Stimulated activated CD4-positive, alpha-beta T cell treated with anti-CD3 and anti-CD28 coated beads, TNF-alpha, amount 100 ng/mL, for 4 hours (primary cell): ENCODE measurements at regions not wholly inside any gene's neighbourhood (a gene's known extent, or its start where the extent isn't known, plus 50 kb on each side); places are given as distances from the start of the nearest gene placed in this dataset.
"Not testable (repeated sequence)": the region's sequence is repeated elsewhere in the genome, so short reads cannot be mapped to it uniquely, and the experiment has no call there.

Experiments used
- DNase-seq, 3 experiments: peaks; one replicate each; pipeline ENCODE4 v3.0.0-alpha.2; 2020; ENCODE audit warnings: low read depth in 3 of 3

DNA sequence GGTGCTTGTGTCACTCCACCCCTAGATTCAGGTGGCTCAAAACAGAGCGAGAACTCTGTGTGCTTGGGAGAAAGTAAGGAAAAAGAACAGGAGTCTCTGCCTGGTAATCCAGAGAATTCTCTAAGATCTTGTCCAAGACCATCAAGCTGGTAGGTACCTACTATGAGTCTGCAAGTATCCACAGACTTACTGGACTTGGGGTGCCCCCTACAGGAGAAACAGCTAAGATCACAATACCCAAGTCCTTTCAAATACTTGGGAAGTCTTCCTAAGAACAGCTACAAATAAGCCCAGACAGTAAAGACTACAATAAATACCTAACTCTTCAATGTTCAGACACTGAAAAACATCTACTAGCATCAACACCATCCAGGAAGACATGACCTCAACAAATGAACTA, 1143.6 kb upstream of the ACVR2A start:
- no peak for DNase-seq

- DNase-seq, result no peak
Measured at GRCh38 chr2:146697307-146697706, 1147.5 kb upstream of the ACVR2A start.

DNA sequence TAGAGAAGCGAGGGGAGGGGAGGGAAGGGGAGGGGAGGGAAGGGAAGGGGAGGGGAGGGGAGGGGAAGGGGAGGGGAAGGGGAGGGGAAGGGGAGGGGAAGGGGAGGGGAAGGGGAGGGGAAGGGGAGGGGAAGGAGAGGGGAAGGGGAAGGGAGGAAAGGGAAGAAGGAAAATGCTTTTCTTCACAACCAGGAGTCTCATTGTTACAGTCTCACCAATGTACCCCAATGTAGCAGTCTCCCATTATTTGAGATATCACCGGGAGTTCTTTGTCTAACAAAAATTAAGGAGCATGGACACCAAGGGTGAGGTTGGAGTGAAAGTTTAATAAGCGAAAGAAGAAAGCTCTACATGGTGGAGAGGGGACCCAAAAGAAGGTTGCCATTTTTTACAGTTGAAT, 1148.0 kb upstream of the ACVR2A start:
- not testable (repeated sequence) for DNase-seq

- DNase-seq, result no peak
Measured at GRCh38 chr2:146681991-146682390, 1162.8 kb upstream of the ACVR2A start.

DNA sequence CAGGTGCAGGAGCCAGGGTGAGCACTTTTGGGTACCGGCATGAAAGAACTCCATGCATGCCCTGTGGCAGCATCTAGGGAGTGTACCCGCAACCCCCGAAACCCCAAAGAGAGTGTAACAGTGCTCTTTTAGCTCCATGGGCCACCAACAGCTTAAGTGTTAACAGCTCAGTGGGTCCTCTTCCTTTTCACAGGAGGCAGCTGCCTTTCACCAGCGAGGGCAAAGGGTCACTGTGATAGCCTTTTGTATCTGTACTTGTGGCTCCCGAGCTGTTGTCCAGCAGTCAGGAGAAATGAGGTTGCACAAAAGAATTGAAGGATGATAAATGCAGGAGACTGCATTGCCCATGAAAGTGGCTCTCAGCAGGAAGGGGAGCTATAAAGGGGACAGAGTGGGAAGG, 1166.3 kb upstream of the ACVR2A start:
- DNase-seq, result no peak

DNA sequence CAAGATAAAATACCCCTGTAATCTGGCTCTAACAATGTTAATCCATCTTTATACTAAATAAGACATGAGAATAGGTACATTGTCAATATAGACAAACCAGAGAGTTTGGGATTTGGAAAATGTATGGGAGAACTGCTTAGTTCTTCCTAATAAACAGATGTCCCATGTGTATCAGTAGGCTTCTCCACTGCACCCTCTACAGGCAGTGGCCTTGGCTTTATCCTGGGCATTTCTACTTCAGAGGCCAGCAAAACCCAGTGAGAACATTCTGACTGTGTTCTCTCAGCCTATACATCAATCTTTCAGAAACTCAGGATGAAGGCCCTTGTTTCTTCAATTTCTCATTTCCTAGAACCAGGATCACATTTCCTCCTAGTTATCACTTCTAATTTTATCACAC, 1167.5 kb upstream of the ACVR2A start:
- DNase-seq, result no peak

GRCh38 chr2:146669735-146670134, 1175.1 kb upstream of the ACVR2A start:
- no peak for DNase-seq

GRCh38 chr2:146666340-146666739, 1178.5 kb upstream of the ACVR2A start:
- DNase-seq, result no peak

DNA sequence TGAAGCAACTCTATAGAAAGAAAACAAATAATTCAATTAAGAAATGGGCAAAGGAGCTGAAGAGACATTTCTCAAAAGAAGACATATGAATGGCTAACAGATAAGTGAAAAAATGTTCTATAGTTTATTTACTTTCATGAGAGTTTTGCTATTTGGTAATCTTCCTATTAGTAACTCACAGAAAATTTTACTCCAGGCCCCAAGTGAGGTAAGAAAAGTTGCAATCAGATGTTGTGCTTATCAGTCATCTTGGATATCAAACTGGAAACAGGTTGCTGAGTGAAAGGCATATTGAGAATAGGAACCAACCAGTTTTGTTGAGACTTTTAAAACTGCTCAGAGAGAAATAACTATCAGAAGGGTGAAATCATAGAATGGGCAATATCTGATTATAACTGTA, 1179.0 kb upstream of the ACVR2A start:
- DNase-seq, result no peak

GRCh38 chr2:146661473-146662096, 1183.2 kb upstream of the ACVR2A start:
- DNase-seq, result no peak

- no peak for DNase-seq
Measured at GRCh38 chr2:146659976-146660375, 1184.9 kb upstream of the ACVR2A start.

DNA sequence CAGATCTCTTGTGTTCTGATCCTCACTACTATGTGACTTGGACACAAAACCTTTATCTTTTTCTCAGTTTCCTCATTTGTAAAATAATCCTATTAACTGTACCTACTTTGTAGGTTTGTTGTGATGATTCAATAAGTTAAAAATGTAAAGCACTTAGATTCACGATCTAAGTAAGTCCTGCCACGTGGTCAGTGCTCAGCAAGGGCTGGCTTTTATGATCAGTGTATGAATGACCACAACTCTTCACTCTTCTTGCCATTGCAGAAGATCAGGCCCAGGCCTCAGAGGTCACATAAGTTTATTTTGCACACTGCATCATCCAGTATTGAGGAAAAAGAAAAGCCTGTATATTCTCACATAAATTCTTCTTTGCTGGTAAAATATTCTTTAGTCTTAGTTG, 1192.5 kb upstream of the ACVR2A start:
- DNase-seq, result no peak

DNA sequence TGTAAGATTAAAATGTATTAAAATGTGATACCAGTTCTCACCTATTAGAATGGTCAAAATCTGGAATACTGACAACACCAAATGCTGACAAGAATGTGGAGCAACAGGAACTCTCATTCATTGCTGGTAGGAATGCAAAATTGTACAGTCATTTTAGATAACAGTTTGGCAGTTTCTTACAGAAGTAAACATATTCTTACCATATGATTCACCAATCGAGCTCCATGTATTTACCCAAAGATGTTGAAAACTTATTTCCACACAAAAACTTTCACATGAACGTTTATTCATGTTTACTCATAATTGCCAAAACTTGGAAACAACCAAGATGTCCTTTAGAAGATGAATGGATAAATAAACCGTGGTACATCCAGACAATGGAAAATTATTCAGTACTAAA, 1193.5 kb upstream of the ACVR2A start:
- no peak for DNase-seq

DNA sequence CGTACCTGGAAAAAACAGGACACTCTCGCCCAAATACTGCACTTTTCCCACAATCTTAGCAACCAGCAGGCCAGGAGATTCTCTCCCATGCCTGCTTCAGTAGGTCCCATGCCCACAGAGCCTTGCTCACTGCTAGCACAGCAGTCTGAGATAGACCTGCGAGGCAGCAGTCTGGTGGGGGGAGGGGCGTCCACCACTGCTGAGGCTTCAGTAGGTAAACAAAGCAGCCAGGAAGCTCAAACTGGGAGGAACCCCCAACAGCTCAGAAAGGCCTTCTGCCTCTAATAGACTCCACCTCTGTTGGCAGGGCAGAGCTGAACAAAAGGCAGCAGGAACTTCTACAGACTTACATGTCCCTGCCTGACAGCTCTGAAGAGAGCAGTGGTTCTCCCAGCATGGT, 1202.8 kb upstream of the ACVR2A start:
- DNase-seq, result no peak

GRCh38 chr2:146634230-146635097, 1210.4 kb upstream of the ACVR2A start:
- no peak for DNase-seq

DNA sequence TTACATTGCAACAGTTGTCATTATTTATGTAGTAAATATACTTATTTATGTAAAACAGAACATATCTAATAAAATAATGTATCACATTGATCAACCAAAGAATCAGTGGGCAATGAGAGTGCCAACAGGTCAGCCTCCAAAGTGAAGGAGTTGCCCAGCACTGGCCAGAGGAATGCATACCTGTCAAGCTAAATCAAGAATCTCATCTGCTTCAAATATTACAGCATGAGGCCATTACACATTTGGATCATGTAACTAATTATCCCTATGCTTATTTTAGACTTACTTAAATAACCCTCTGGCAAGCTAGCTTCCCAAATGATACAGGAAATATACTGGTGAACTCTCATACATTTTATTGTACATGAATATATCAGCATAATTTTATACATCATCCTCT, 1211.7 kb upstream of the ACVR2A start:
- DNase-seq, result no peak

DNA sequence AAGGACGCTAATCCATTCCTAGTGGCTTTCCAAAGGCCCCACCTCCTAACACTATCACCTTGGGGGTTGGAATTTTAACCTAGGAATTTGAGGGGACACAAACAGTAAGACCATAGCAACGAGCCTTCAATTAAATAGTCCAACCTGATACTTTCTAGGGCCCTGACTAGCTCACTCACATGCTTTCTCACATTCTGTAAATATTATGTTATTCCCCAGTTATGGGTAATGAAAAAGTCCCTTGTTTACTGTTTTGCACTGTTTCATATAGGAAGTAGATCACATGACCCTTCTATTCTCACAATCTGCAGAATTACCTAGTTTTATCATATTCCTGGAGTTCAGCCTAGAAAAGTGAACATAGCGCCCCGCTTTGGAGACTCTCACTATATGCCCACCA, 1212.1 kb upstream of the ACVR2A start:
- no peak for DNase-seq

GRCh38 chr2:146624430-146625160, 1220.2 kb upstream of the ACVR2A start:
- DNase-seq, result no peak

GRCh38 chr2:146623771-146624170, 1221.1 kb upstream of the ACVR2A start:
- DNase-seq, result no peak

GRCh38 chr2:146621656-146622055, 1223.2 kb upstream of the ACVR2A start:
- no peak for DNase-seq

GRCh38 chr2:146615778-146616177, 1229.1 kb upstream of the ACVR2A start:
- DNase-seq, result no peak

GRCh38 chr2:146608490-146608889, 1236.3 kb upstream of the ACVR2A start:
- no peak for DNase-seq

DNA sequence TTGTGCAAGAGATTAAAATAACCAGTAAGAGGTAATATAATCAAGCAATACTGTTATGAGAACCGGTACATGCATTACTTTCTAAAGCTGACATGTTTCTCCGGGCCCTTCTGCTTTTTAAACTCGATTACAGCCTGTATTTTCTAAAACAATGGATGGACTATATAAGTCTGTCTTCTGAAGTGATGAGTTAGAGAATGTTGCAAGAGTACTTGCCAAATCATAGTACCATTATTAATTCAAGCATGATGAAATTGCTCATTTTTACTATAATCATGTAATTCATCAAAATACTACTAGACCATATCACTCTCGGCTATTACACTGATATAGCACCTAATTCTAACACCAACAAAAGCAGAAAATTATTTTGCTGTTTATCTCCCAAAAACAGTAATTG, 1240.3 kb upstream of the ACVR2A start:
- no peak for DNase-seq
